ENCODE measurements at regions not wholly inside any gene's neighbourhood (a gene's known extent, or its start where the extent isn't known, plus 50 kb on each side); places are given as distances from the start of the nearest gene placed in this dataset.

- Histone ChIP-seq H3K79me1 (ENCODE audit: low read depth, low read length) (no peaks in the 10 kb centered on the region), H3K9me3 (ENCODE audit: insufficient read depth in 2 of 2, low read depth in 1 of 2, low read length in 1 of 2) (no peaks in the 10 kb centered on the region), H3K23ac (ENCODE audit: insufficient read length) (no peak overlapping the region), H3K4me3 (ENCODE audit: extremely low read depth in 1 of 4, insufficient read depth in 2 of 4, low read depth in 3 of 4, low read length in 4 of 4) (no peak overlapping the region), H3K9ac (replicated peaks in 1 of 4; ENCODE audit: extremely low read depth in 1 of 4, low read depth in 3 of 4, low read length in 3 of 4) (no peak overlapping the region), H3K4me1 (replicated peaks in 1 of 4; ENCODE audit: control insufficient read depth in 3 of 4, insufficient read depth in 4 of 4, low read length in 3 of 4) (no peaks in the 10 kb centered on the region), H3K36me3 (ENCODE audit: control insufficient read depth in 2 of 4, insufficient read depth in 4 of 4, low read length in 3 of 4) (no peaks in the 10 kb centered on the region), H2BK20ac (ENCODE audit: low read length) (no peak overlapping the region), H3K4me2 (ENCODE audit: insufficient read depth in 1 of 2, low read depth in 2 of 2, low read length in 2 of 2) (no peak overlapping the region), H2BK15ac (ENCODE audit: low read length) (no peak overlapping the region), H2BK5ac (ENCODE audit: low read depth, low read length) (no peak overlapping the region), H2BK120ac (replicated peaks; ENCODE audit: low read depth, low read length) (no peak overlapping the region), H4K20me1 (replicated peaks in 1 of 2; ENCODE audit: control insufficient read depth in 1 of 2, insufficient read depth in 2 of 2, low read length in 2 of 2) (no peaks in the 10 kb centered on the region), H4K91ac (replicated peaks; ENCODE audit: insufficient read length, low read length) (no peak overlapping the region), H4K5ac (ENCODE audit: insufficient read length, low read depth, low read length) (no peak overlapping the region), H2BK12ac (ENCODE audit: low read depth, low read length) (no peak overlapping the region), H2AFZ (ENCODE audit: low read length) (no peak overlapping the region), H3K23me2 (ENCODE audit: low read depth, low read length) (no peaks in the 10 kb centered on the region), H4K8ac (ENCODE audit: extremely low read depth, insufficient read depth, low read length) (no peak overlapping the region), H3K14ac (ENCODE audit: insufficient read length) (no peak overlapping the region), H3K27ac (ENCODE audit: low read depth, low read length) (no peak overlapping the region), H3K27me3 (replicated peaks in 1 of 4; ENCODE audit: control insufficient read depth in 3 of 4, extremely low read depth in 1 of 4, insufficient read depth in 3 of 4, low read length in 3 of 4) (no peaks in the 10 kb centered on the region), H3K79me2 (ENCODE audit: control insufficient read depth in 1 of 2, insufficient read depth in 2 of 2, low read length in 2 of 2) (no peaks in the 10 kb centered on the region), H2AK5ac (ENCODE audit: low read depth, low read length) (no peak overlapping the region), H3K4ac (replicated peaks; ENCODE audit: insufficient read length, low read depth, low read length) (no peak overlapping the region), H3K18ac (ENCODE audit: extremely low read depth, low read length) (no peak overlapping the region), H3K56ac (replicated peaks; ENCODE audit: insufficient read length, low read depth, low read length) (no peak overlapping the region)
- no peak for DNase-seq (ENCODE audit: low read depth in 1 of 2, low spot score in 2 of 2)
- 88% methylated on average over 3 of the region's 3 CpGs; no CpG with 5 or more reads in 1 of the 2 experiments for WGBS, 2 experiments (ENCODE audit: extremely low coverage in 1 of 2, insufficient coverage in 1 of 2, insufficient read length in 1 of 2, insufficient replicate concordance in 2 of 2, low coverage in 1 of 2, low lambda C conversion rate in 2 of 2, missing lambda C conversion rate in 1 of 2)
- TF ChIP-seq POLR2AphosphoS5 (IDR thresholded peaks at IDR 0.05; ENCODE audit: low read depth, low read length) (no peak), RBBP5 (IDR thresholded peaks at IDR 0.05; ENCODE audit: borderline replicate concordance, low read depth, low read length) (no peak), EGR1 (IDR thresholded peaks at IDR 0.05; ENCODE audit: borderline replicate concordance, low read depth, low read length) (no peak), CEBPB (IDR thresholded peaks at IDR 0.05; ENCODE audit: low read depth, low read length) (no peak), JUN (IDR thresholded peaks at IDR 0.05; ENCODE audit: low read depth, low read length) (no peak)
- ChIA-PET POLR2A (ENCODE audit: partially characterized antibody) (interaction anchor here (0.6 kb wide), 1 partner anchor 571 kb away, joined by 3 read pairs; no protein-coding TSS in a partner anchor), CTCF (ENCODE audit: partially characterized antibody) (interaction anchor here (0.7 to 3.2 kb wide), 6 partner anchors 20 to 385 kb away, joined by 3 to 16 read pairs (median 4); no protein-coding TSS in a partner anchor)
- no peak for FAIRE-seq
Measured at GRCh38 chr2:71990826-71991225, 156.8 kb downstream of the CYP26B1 start.
